Hepatocyte (in vitro differentiated cells): ENCODE measurements at regions not wholly inside any gene's neighbourhood (a gene's known extent, or its start where the extent isn't known, plus 50 kb on each side); places are given as distances from the start of the nearest gene placed in this dataset.

Experiments
- DNase-seq: peaks from one replicate; pipeline ENCODE4 v3.0.0-alpha.2; 2016; ENCODE audit warnings: low spot score
- H2AFZ ChIP-seq: fragments of 200-600 bp; sonication (generic); 2 replicates; pipeline ENCODE4 v1.6.0; 2016; ENCODE audit warnings: antibody characterized with exemption, mild to moderate bottlenecking
- H3K27ac ChIP-seq: fragments of 200-600 bp; sonication (generic); 2 replicates; pipeline ENCODE4 v1.5.1; 2016; ENCODE audit warnings: mild to moderate bottlenecking
- H3K27me3 ChIP-seq: fragments of 200-600 bp; sonication (generic); 2 replicates; pipeline ENCODE4 v1.6.1; 2016
- H3K36me3 ChIP-seq: fragments of 200-600 bp; sonication (generic); replicated peaks from 2 replicates; pipeline ENCODE4 v1.5.1; 2016; ENCODE audit warnings: low read depth; ENCODE audit not compliant: insufficient read depth
- H3K4me1 ChIP-seq: fragments of 200-600 bp; sonication (generic); 2 replicates; pipeline ENCODE4 v1.5.1; 2016; ENCODE audit warnings: mild to moderate bottlenecking, moderate library complexity; ENCODE audit not compliant: insufficient read depth
- H3K4me2 ChIP-seq: fragments of 200-600 bp; sonication (generic); 2 replicates; pipeline ENCODE4 v1.6.0; 2016
- H3K4me3 ChIP-seq: fragments of 200-600 bp; sonication (generic); 2 replicates; pipeline ENCODE4 v1.5.1; 2016; ENCODE audit warnings: mild to moderate bottlenecking
- H3K79me2 ChIP-seq: fragments of 200-600 bp; sonication (generic); 2 replicates; pipeline ENCODE4 v1.6.0; 2017; ENCODE audit warnings: mild to moderate bottlenecking
- H3K9me2 ChIP-seq: fragments of 200-600 bp; sonication (generic); replicated peaks from 2 replicates; pipeline ENCODE4 v1.6.0; 2017; ENCODE audit warnings: mild to moderate bottlenecking; ENCODE audit not compliant: insufficient read depth
- H3K9me3 ChIP-seq: fragments of 200-600 bp; sonication (generic); 2 replicates; pipeline ENCODE4 v1.5.1; 2016; ENCODE audit warnings: low read depth, mild to moderate bottlenecking
- H4K20me1 ChIP-seq: fragments of 200-600 bp; sonication (generic); 2 replicates; pipeline ENCODE4 v1.6.0; 2016; ENCODE audit warnings: mild to moderate bottlenecking; ENCODE audit not compliant: insufficient read depth, poor library complexity, severe bottlenecking
- EZH2 ChIP-seq: fragments of 200-600 bp; sonication (generic); IDR thresholded peaks from 2 replicates; pipeline ENCODE4 v1.6.1; 2016; ENCODE audit warnings: antibody characterized with exemption, mild to moderate bottlenecking, borderline replicate concordance
- EZH2phosphoT487 ChIP-seq: fragments of 200-600 bp; sonication (generic); IDR thresholded peaks from one replicate; pipeline ENCODE4 v1.6.1; 2018; ENCODE audit warnings: antibody characterized with exemption, mild to moderate bottlenecking, low read depth, moderate library complexity; ENCODE audit not compliant: unreplicated experiment, severe bottlenecking
- WGBS: methylation state at CpG from one replicate; pipeline ENCODE4 v1.1.6; 2016; ENCODE audit warnings: low lambda C conversion rate; ENCODE audit errors: missing lambda C conversion rate; 5-methylcytosine and 5-hydroxymethylcytosine counted together
- TF ChIP-seq, protein P1 (sequence below): fragments of 200-600 bp; sonication (generic); IDR thresholded peaks from 2 replicates; pipeline ENCODE4 v1.5.1; 2016; ENCODE audit warnings: antibody characterized with exemption, mild to moderate bottlenecking; ENCODE audit not compliant: poor library complexity

DNA sequence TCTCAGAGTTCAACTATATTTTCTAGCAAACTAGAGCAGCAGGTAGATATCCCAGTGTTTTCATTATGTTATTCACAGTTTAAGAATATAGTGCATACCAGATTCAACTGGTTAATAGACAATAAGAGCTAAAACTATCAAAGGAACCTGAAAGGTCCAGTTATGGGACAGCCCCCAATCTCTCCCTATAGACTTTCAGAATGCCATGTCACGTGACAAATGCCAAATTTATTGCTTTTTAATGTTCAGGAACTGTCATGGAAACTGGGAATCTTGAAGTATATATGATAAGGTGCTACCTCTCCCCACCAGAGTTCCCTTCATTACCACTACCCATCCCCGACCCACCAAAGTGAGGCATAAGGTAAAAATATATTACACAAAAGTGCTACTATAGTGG lies 629.0 kb upstream of the SEMA6A start:
- no peaks in the 10 kb centered on the region for H3K36me3 ChIP-seq
- H3K9me2 ChIP-seq, result no peaks in the 10 kb centered on the region
- H3K27ac ChIP-seq, result no peak overlapping the region
- WGBS, result 91% methylated on average over 2 of the region's 2 CpGs
- no peak overlapping the region for H3K4me3 ChIP-seq
- peaks cover 5% of the 10 kb centered on the region for H3K4me1 ChIP-seq
- TF ChIP-seq, protein P1, sequence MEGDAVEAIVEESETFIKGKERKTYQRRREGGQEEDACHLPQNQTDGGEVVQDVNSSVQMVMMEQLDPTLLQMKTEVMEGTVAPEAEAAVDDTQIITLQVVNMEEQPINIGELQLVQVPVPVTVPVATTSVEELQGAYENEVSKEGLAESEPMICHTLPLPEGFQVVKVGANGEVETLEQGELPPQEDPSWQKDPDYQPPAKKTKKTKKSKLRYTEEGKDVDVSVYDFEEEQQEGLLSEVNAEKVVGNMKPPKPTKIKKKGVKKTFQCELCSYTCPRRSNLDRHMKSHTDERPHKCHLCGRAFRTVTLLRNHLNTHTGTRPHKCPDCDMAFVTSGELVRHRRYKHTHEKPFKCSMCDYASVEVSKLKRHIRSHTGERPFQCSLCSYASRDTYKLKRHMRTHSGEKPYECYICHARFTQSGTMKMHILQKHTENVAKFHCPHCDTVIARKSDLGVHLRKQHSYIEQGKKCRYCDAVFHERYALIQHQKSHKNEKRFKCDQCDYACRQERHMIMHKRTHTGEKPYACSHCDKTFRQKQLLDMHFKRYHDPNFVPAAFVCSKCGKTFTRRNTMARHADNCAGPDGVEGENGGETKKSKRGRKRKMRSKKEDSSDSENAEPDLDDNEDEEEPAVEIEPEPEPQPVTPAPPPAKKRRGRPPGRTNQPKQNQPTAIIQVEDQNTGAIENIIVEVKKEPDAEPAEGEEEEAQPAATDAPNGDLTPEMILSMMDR, result no peak
- TF ChIP-seq EZH2 (no peak), EZH2phosphoT487 (no peak)
- no peaks in the 10 kb centered on the region for H3K27me3 ChIP-seq
- no peaks in the 10 kb centered on the region for H3K9me3 ChIP-seq
- no peaks in the 10 kb centered on the region for H4K20me1 ChIP-seq
- no peak for DNase-seq
- H2AFZ ChIP-seq, result no peak overlapping the region
- no peaks in the 10 kb centered on the region for H3K79me2 ChIP-seq
- H3K4me2 ChIP-seq, result no peak overlapping the region

DNA sequence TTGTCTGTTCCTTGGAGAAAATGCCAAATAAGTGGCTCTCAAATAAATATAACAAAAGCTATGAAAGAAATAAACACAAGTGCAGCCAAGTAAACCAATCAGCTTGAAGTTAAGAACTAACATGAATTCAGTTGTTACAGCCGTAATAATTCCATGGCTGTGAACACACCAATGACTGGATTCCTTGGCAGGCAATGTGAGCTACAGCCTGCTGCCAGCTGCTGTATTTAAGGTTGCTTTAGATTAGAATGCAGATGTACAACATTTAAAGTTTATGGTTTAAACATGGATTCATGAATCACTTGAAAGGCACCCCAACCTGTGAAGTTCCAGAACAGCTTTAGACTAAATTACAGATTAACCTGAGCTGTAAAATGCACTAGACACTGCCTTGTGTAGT lies 626.4 kb upstream of the SEMA6A start:
- H4K20me1 ChIP-seq, result no peaks in the 10 kb centered on the region
- H2AFZ ChIP-seq, result no peak overlapping the region
- H3K36me3 ChIP-seq, result no peaks in the 10 kb centered on the region
- H3K9me3 ChIP-seq, result no peaks in the 10 kb centered on the region
- DNase-seq, result peak; percentile 31
- WGBS, result 46% methylated on average over 1 of the region's 1 CpG
- H3K4me1 ChIP-seq, result peaks cover 5% of the 10 kb centered on the region
- H3K27me3 ChIP-seq, result no peaks in the 10 kb centered on the region
- H3K4me2 ChIP-seq, result peak overlapping the region; percentile 53
- peak overlapping the region; percentile 22 for H3K27ac ChIP-seq
- no peak overlapping the region for H3K4me3 ChIP-seq
- TF ChIP-seq, protein P1, result no peak
- TF ChIP-seq EZH2, result no peak
- TF ChIP-seq EZH2phosphoT487, result no peak
- H3K9me2 ChIP-seq, result no peaks in the 10 kb centered on the region
- H3K79me2 ChIP-seq, result no peaks in the 10 kb centered on the region

DNA sequence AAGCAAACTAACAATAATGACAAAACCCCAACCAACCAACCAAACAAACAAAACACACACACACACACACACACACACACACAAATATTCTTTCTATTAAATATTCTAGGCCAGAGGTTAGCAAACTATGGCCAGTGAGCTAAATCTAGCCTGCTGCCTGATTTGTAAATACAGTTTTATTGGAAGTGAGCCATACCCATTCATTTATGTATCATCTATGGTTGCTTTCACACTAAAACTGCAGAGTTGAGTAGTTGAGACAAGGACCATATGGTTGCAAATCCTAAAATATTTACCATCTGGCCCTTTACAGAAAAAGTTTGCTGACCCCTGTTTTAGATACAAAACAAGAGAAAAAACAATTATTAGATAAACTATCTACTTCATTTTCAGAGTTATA lies 620.5 kb upstream of the SEMA6A start:
- Histone ChIP-seq H3K4me2 (no peak overlapping the region), H2AFZ (no peak overlapping the region), H4K20me1 (no peaks in the 10 kb centered on the region), H3K79me2 (no peaks in the 10 kb centered on the region), H3K4me3 (no peak overlapping the region), H3K4me1 (no peaks in the 10 kb centered on the region), H3K9me2 (no peaks in the 10 kb centered on the region), H3K36me3 (no peaks in the 10 kb centered on the region), H3K27ac (no peak overlapping the region), H3K27me3 (no peaks in the 10 kb centered on the region), H3K9me3 (no peaks in the 10 kb centered on the region)
- TF ChIP-seq EZH2phosphoT487 (no peak), EZH2 (no peak)
- TF ChIP-seq, protein P1, result no peak
- no peak for DNase-seq

DNA sequence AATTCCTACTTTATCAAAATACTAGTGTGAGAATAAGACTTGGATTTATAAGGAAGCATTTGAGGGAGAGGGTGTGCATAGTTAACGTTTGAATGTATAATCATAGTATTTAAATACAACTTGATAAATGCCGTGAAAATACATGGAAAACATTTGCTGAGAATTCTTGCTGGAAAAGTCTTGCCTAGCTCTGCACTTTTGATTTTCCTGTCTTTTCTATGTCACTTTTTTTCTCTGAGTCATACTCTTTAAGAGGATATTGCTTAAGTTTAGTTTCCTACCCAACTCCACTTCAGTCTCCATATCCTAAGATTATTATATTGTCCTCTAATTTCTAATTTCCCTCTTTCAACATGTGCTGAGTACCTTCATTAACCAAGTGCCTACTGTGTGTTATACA lies 616.6 kb upstream of the SEMA6A start:
- Histone ChIP-seq H2AFZ (no peak overlapping the region), H3K9me2 (no peaks in the 10 kb centered on the region), H3K4me3 (no peak overlapping the region), H3K79me2 (no peaks in the 10 kb centered on the region), H4K20me1 (no peaks in the 10 kb centered on the region), H3K27me3 (no peaks in the 10 kb centered on the region), H3K4me2 (no peak overlapping the region), H3K4me1 (no peaks in the 10 kb centered on the region), H3K9me3 (no peaks in the 10 kb centered on the region), H3K27ac (no peak overlapping the region), H3K36me3 (no peaks in the 10 kb centered on the region)
- WGBS, result 70% methylated on average over 2 of the region's 2 CpGs
- TF ChIP-seq EZH2, result no peak
- TF ChIP-seq, protein P1, result no peak
- no peak for TF ChIP-seq EZH2phosphoT487
- no peak for DNase-seq
